ENCODE measurements at regions not wholly inside any gene's neighbourhood (a gene's known extent, or its start where the extent isn't known, plus 50 kb on each side); places are given as distances from the start of the nearest gene placed in this dataset.

- Histone ChIP-seq H3K36me3 (no peaks in the 10 kb centered on the region), H3K9me3 (no peaks in the 10 kb centered on the region), H3K4me1 (no peaks in the 10 kb centered on the region), H3K4me3 (no peak overlapping the region), H3K27ac (no peak overlapping the region), H3K27me3 (no peaks in the 10 kb centered on the region)
- no peak for DNase-seq
- intact Hi-C loops (cut with DNase I), result no loop called here
- 32 to 67% methylated on average over 1 to 2 of the region's 2 CpGs for WGBS, 2 donors
- TF ChIP-seq CTCF (IDR thresholded peaks at IDR 0.05) (no peak), POLR2A (IDR thresholded peaks at IDR 0.05) (no peak)
These were observed 951.3 kb downstream of the SLITRK5 start for GRCh38 chr13:88622362-88622973.

- Histone ChIP-seq H3K9me3 (no peaks in the 10 kb centered on the region), H3K27ac (no peak overlapping the region), H3K36me3 (no peaks in the 10 kb centered on the region), H3K4me3 (no peak overlapping the region), H3K4me1 (no peaks in the 10 kb centered on the region), H3K27me3 (no peaks in the 10 kb centered on the region)
- intact Hi-C loops (cut with DNase I), result no loop called here
- WGBS, 2 donors, result 54 to 62% methylated on average over 2 of the region's 2 CpGs
- DNase-seq, result no peak
- TF ChIP-seq CTCF (IDR thresholded peaks at IDR 0.05), result no peak
- TF ChIP-seq POLR2A (IDR thresholded peaks at IDR 0.05), result no peak
These were observed 952.0 kb downstream of the SLITRK5 start for GRCh38 chr13:88623150-88623549.

- H3K4me3 ChIP-seq, result no peak overlapping the region
- H3K27ac ChIP-seq, result no peak overlapping the region
- 22 to 26% methylated on average over 3 of the region's 3 CpGs for WGBS, 2 donors
- no peaks in the 10 kb centered on the region for H3K4me1 ChIP-seq
- H3K36me3 ChIP-seq, result no peaks in the 10 kb centered on the region
- no peak for TF ChIP-seq POLR2A (IDR thresholded peaks at IDR 0.05)
- no peak for TF ChIP-seq CTCF (IDR thresholded peaks at IDR 0.05)
- no peaks in the 10 kb centered on the region for H3K27me3 ChIP-seq
- H3K9me3 ChIP-seq, result no peaks in the 10 kb centered on the region
- intact Hi-C loops (cut with DNase I), result no loop called here
- no peak for DNase-seq
These were observed 955.9 kb downstream of the SLITRK5 start for GRCh38 chr13:88627071-88627470.

- intact Hi-C loops (cut with DNase I), result no loop called here
- WGBS, 2 donors, result 80% methylated on average over 1 of the region's 1 CpG; no CpG with 5 or more reads in 1 of the 2 donors
- H3K36me3 ChIP-seq, result no peaks in the 10 kb centered on the region
- no peak for TF ChIP-seq CTCF (IDR thresholded peaks at IDR 0.05)
- TF ChIP-seq POLR2A (IDR thresholded peaks at IDR 0.05), result no peak
- no peaks in the 10 kb centered on the region for H3K4me1 ChIP-seq
- DNase-seq, result no peak
- H3K27me3 ChIP-seq, result no peaks in the 10 kb centered on the region
- H3K27ac ChIP-seq, result no peak overlapping the region
- no peak overlapping the region for H3K4me3 ChIP-seq
- H3K9me3 ChIP-seq, result no peaks in the 10 kb centered on the region
These were observed 957.7 kb downstream of the SLITRK5 start for GRCh38 chr13:88628882-88629281.

- Histone ChIP-seq H3K4me1 (no peaks in the 10 kb centered on the region), H3K4me3 (no peak overlapping the region), H3K27ac (no peak overlapping the region), H3K36me3 (no peaks in the 10 kb centered on the region), H3K9me3 (peaks cover 0 to 3% (median 0%) of the 10 kb centered on the region in 3 donors), H3K27me3 (no peaks in the 10 kb centered on the region)
- no peak for DNase-seq
- TF ChIP-seq POLR2A (IDR thresholded peaks at IDR 0.05) (no peak), CTCF (IDR thresholded peaks at IDR 0.05) (no peak)
- WGBS, 2 donors, result 0 to 29% methylated on average over 1 of the region's 1 CpG
- intact Hi-C loops (cut with DNase I), result no loop called here
These were observed 966.8 kb downstream of the SLITRK5 start for GRCh38 chr13:88637935-88638334.

All from esophagus squamous epithelium (tissue), 5 donors.